HepG2 (cell line): ENCODE measurements at regions not wholly inside any gene's neighbourhood (a gene's known extent, or its start where the extent isn't known, plus 50 kb on each side); places are given as distances from the start of the nearest gene placed in this dataset.

Source experiments
- ATAC-seq: fragments of 200-7000 bp; cut with Tn5 transposase; 3 replicates; pipeline ENCODE4 v1.9.1; 2020; ENCODE audit warnings: mild to moderate bottlenecking, moderate library complexity
- BruUV-seq: library from RNA; stranded (reverse); fragments of 400-500 nt; replicated peaks from 2 replicates; lab custom pipeline; 2021; lab: Mats Ljungman, UMichigan
- CTCF ChIA-PET: fragments of 300-600 bp; formaldehyde crosslinking; extraction: SDS; loops from one replicate; lab custom pipeline; 2021; ENCODE audit warnings: low total read pairs, inconsistent platforms, low intra/inter-chr PET ratio; lab: Yijun Ruan, JAX
- POLR2A ChIA-PET: fragments of 350-600 bp; sonication (Branson Sonifier 250); formaldehyde crosslinking; loops from one replicate; lab custom pipeline; 2020; ENCODE audit warnings: antibody characterized with exemption, inconsistent platforms; lab: Yijun Ruan, JAX
- DNase-seq: peaks from one replicate; pipeline ENCODE4 v3.0.0-alpha.2; 2015; ENCODE audit warnings: low spot score
- FAIRE-seq: peaks from 3 replicates; lab custom pipeline; 2011; peaks lifted over from hg19 to GRCh38; lab: Jason Lieb, UNC
- H2AFZ ChIP-seq: one replicate; pipeline ENCODE4 v1.6.1; 2011; ENCODE audit warnings: low read length, inconsistent platforms
- H3K27ac ChIP-seq: fragments of 300-600 bp; 3 replicates; pipeline ENCODE4 v1.8.0; 2011; ENCODE audit warnings: mixed run types, mild to moderate bottlenecking, mixed read lengths, low read length, inconsistent platforms; ENCODE audit not compliant: insufficient read depth; ENCODE audit errors: extremely low read length
- H3K27me3 ChIP-seq, 2 experiments: fragments of 200-600 bp in 1 of 2; 2 replicates in 1 of 2; 3 replicates in 1 of 2; pipeline versions ENCODE4 v1.6.0 to v1.8.0; 2011; ENCODE audit warnings: low read length in 2 of 2, mild to moderate bottlenecking in 2 of 2, moderate library complexity in 2 of 2, inconsistent platforms in 1 of 2; ENCODE audit not compliant: insufficient read depth in 2 of 2, control insufficient read depth in 1 of 2
- H3K36me3 ChIP-seq, 2 experiments: fragments of 200-600 bp in 1 of 2; replicated peaks in 1 of 2; 2 replicates in 1 of 2; 3 replicates in 1 of 2; pipeline versions ENCODE4 v1.5.1 to v1.8.0; 2011; ENCODE audit warnings: low read length in 2 of 2, inconsistent platforms in 1 of 2; ENCODE audit not compliant: insufficient read depth in 2 of 2, control insufficient read depth in 1 of 2
- H3K4me1 ChIP-seq: 2 replicates; pipeline ENCODE4 v1.5.1; 2012; ENCODE audit warnings: low read length, inconsistent platforms; ENCODE audit not compliant: insufficient read depth
- H3K4me2 ChIP-seq: 2 replicates; pipeline ENCODE4 v1.6.0; 2011; ENCODE audit warnings: low read depth, low read length, inconsistent platforms
- H3K4me3 ChIP-seq, 3 experiments: fragments of 200-600 bp in 1 of 3; sonication (generic), shearing (Covaris generic) in 1 of 3; replicated peaks in 1 of 3; 2 replicates each; pipeline ENCODE4 v1.5.1; 2011 to 2016; ENCODE audit warnings: low read length in 3 of 3, inconsistent platforms in 2 of 3, low read depth in 2 of 3, mild to moderate bottlenecking in 2 of 3, control low read depth in 1 of 3, mixed read lengths in 1 of 3; ENCODE audit not compliant: insufficient read depth in 1 of 3
- H3K79me2 ChIP-seq: one replicate; pipeline ENCODE4 v1.6.1; 2011; ENCODE audit warnings: low read length, inconsistent platforms; ENCODE audit not compliant: insufficient read depth
- H3K9ac ChIP-seq: 2 replicates; pipeline ENCODE4 v1.6.0; 2011; ENCODE audit warnings: mild to moderate bottlenecking, low read depth, low read length, inconsistent platforms; ENCODE audit not compliant: insufficient read depth
- H3K9me3 ChIP-seq: 2 replicates; pipeline ENCODE4 v1.5.1; 2012; ENCODE audit warnings: mild to moderate bottlenecking, low read length
- H4K20me1 ChIP-seq: 2 replicates; pipeline ENCODE4 v1.6.0; 2011; ENCODE audit warnings: inconsistent platforms, mild to moderate bottlenecking, low read length, moderate library complexity; ENCODE audit not compliant: insufficient read depth
- CAMTA2 ChIP-seq: sonication (generic); formaldehyde crosslinking; IDR thresholded peaks from 2 replicates; pipeline ENCODE4 v1.4.0; 2020; ENCODE audit warnings: mild to moderate bottlenecking, missing genetic modification reagents, borderline replicate concordance
- FOSL2 ChIP-seq: sonication (generic); formaldehyde crosslinking; IDR thresholded peaks from 2 replicates; pipeline ENCODE4 v1.4.0; 2020; ENCODE audit warnings: missing genetic modification reagents
- FOXK1 ChIP-seq: sonication (generic); formaldehyde crosslinking; IDR thresholded peaks from 2 replicates; pipeline ENCODE4 v1.4.0; 2020; ENCODE audit warnings: low read depth, missing genetic modification reagents, borderline replicate concordance
- GABPA ChIP-seq, 2 experiments: IDR thresholded peaks; 2 replicates each; pipeline ENCODE4 v1.6.1; 2011 to 2016; ENCODE audit warnings: low read depth in 2 of 2, low read length in 1 of 2, missing biosample characterization in 1 of 2, missing genetic modification characterization in 1 of 2
- IRX3 ChIP-seq: sonication (generic); formaldehyde crosslinking; IDR thresholded peaks from 2 replicates; pipeline ENCODE4 v1.8.1; 2023; ENCODE audit warnings: mild to moderate bottlenecking, low read depth, missing genetic modification reagents, borderline replicate concordance
- KDM2A ChIP-seq: sonication (generic); formaldehyde crosslinking; IDR thresholded peaks from 2 replicates; pipeline ENCODE4 v1.4.0; 2020; ENCODE audit warnings: low read depth, missing genetic modification reagents, borderline replicate concordance
- LRRFIP1 ChIP-seq: sonication (generic); formaldehyde crosslinking; conservative IDR thresholded peaks from 2 replicates; pipeline ENCODE4 v1.4.0; 2020; ENCODE audit warnings: missing genetic modification reagents
- MIER2 ChIP-seq: IDR thresholded peaks from 2 replicates; pipeline ENCODE4 v1.6.1; 2016; ENCODE audit warnings: missing biosample characterization, missing genetic modification reagents
- MYPOP ChIP-seq: sonication (generic); formaldehyde crosslinking; IDR thresholded peaks from 2 replicates; pipeline ENCODE4 v1.8.1; 2023; ENCODE audit warnings: mild to moderate bottlenecking, moderate library complexity, missing genetic modification reagents
- MZF1 ChIP-seq: sonication (generic); formaldehyde crosslinking; IDR thresholded peaks from 2 replicates; pipeline ENCODE4 v1.8.1; 2023; ENCODE audit warnings: mild to moderate bottlenecking, missing genetic modification reagents, borderline replicate concordance
- NFIC ChIP-seq: IDR thresholded peaks from 2 replicates; pipeline ENCODE4 v1.6.1; 2012; ENCODE audit warnings: mild to moderate bottlenecking, low read length, inconsistent platforms
- SOX6 ChIP-seq, 2 experiments: fragments of 450-650 bp in 1 of 2; sonication (generic) in 1 of 2; formaldehyde crosslinking in 1 of 2; IDR thresholded peaks; 2 replicates each; pipeline versions ENCODE4 v1.4.0 to v1.6.1; 2017 to 2020; ENCODE audit warnings: antibody characterized with exemption in 1 of 2, mild to moderate bottlenecking in 1 of 2, missing genetic modification reagents in 1 of 2
- ZNF451 ChIP-seq: sonication (generic); formaldehyde crosslinking; IDR thresholded peaks from 2 replicates; pipeline ENCODE4 v1.5.0; 2020; ENCODE audit warnings: mild to moderate bottlenecking, missing genetic modification reagents
- ZNF576 ChIP-seq: sonication (generic); formaldehyde crosslinking; IDR thresholded peaks from 2 replicates; pipeline ENCODE4 v1.4.0; 2020; ENCODE audit warnings: mild to moderate bottlenecking, missing genetic modification reagents
- ZNF629 ChIP-seq: sonication (generic); formaldehyde crosslinking; conservative IDR thresholded peaks from 2 replicates; pipeline ENCODE4 v1.5.0; 2020; ENCODE audit warnings: missing genetic modification reagents
- ZNF709 ChIP-seq: sonication (generic); formaldehyde crosslinking; IDR thresholded peaks from 2 replicates; pipeline ENCODE4 v1.5.0; 2020; ENCODE audit warnings: mild to moderate bottlenecking, missing genetic modification reagents
- ZNF713 ChIP-seq: sonication (generic); formaldehyde crosslinking; IDR thresholded peaks from 2 replicates; pipeline ENCODE4 v1.4.0; 2020; ENCODE audit warnings: mild to moderate bottlenecking, missing genetic modification reagents
- ZNF720 ChIP-seq: sonication (generic); formaldehyde crosslinking; IDR thresholded peaks from 2 replicates; pipeline ENCODE4 v1.4.0; 2020; ENCODE audit warnings: missing genetic modification reagents
- ZNF883 ChIP-seq: sonication (generic); formaldehyde crosslinking; IDR thresholded peaks from 2 replicates; pipeline ENCODE4 v1.5.1; 2020; ENCODE audit warnings: mild to moderate bottlenecking, missing genetic modification reagents; ENCODE audit errors: not compliant biosample characterization
- ZNF891 ChIP-seq: sonication (generic); formaldehyde crosslinking; IDR thresholded peaks from 2 replicates; pipeline ENCODE4 v1.5.0; 2020; ENCODE audit warnings: mild to moderate bottlenecking, missing genetic modification reagents
- WGBS: methylation state at CpG from one replicate; pipeline ENCODE4 v1.1.6; 2017; ENCODE audit warnings: low lambda C conversion rate; 5-methylcytosine and 5-hydroxymethylcytosine counted together
- in situ Hi-C: cut with HindIII; loops from 2 replicates; pipeline ENCODE4 v1.10.0; 2017; ENCODE audit warnings: low pct_unique_long_range_greater_than_20kb; ENCODE audit not compliant: extremely low pct_ligation_motif_present
- intact Hi-C: fragments of 100-400 bp; cut with micrococcal nuclease; formaldehyde crosslinking; loops from one replicate; pipeline ENCODE4 v1.10.0; 2022; ENCODE audit not compliant: unreplicated experiment

GRCh38 chr1:69076631-69077030 is 491.1 kb upstream of the LRRC7 start (continued):
- TF ChIP-seq CAMTA2 (CRISPR knock-in tag) (no peak), ZNF891 (CRISPR knock-in tag) (no peak)

- WGBS: 0% methylated on average over 1 of the region's 1 CpG
- in situ Hi-C loops: no loop called here
- Histone ChIP-seq H3K4me1 (no peaks in the 10 kb centered on the region), H3K27me3 (no peaks in the 10 kb centered on the region), H3K36me3 (no peaks in the 10 kb centered on the region), H4K20me1 (no peaks in the 10 kb centered on the region), H3K27ac (no peak overlapping the region), H3K4me2 (no peak overlapping the region), H3K9me3 (peaks cover 77% of the 10 kb centered on the region), H3K79me2 (no peaks in the 10 kb centered on the region), H3K4me3 (no peak overlapping the region), H2AFZ (no peak overlapping the region), H3K9ac (no peak overlapping the region)
- no TSS peak for BruUV-seq
- POLR2A ChIA-PET: no interaction called here
- CTCF ChIA-PET: no interaction called here
- no peak for ATAC-seq
- DNase-seq: no peak
- no peak for FAIRE-seq
- intact Hi-C loops: no loop called here
- TF ChIP-seq ZNF709 (CRISPR knock-in tag) (no peak), ZNF629 (CRISPR knock-in tag) (no peak), SOX6 (IDR thresholded peaks at IDR 0.05) (no peak), SOX6 (CRISPR knock-in tag; IDR thresholded peaks at IDR 0.05) (no peak), ZNF451 (no peak), ZNF713 (CRISPR knock-in tag) (no peak), IRX3 (CRISPR knock-in tag) (no peak), MYPOP (CRISPR knock-in tag) (no peak), MIER2 (CRISPR knock-in tag) (no peak), KDM2A (CRISPR knock-in tag) (no peak), ZNF576 (CRISPR knock-in tag) (no peak), GABPA (IDR thresholded peaks at IDR 0.05; ENCODE audit: low read depth, low read length) (no peak), GABPA (CRISPR knock-in tag; IDR thresholded peaks at IDR 0.05; ENCODE audit: low read depth) (no peak), FOSL2 (CRISPR knock-in tag) (no peak), FOXK1 (CRISPR knock-in tag) (no peak), MZF1 (CRISPR knock-in tag) (no peak), ZNF720 (CRISPR knock-in tag) (no peak), LRRFIP1 (CRISPR knock-in tag) (no peak), NFIC (no peak), ZNF883 (no peak)
Observed at GRCh38 chr1:69077198-69077597, 490.5 kb upstream of the LRRC7 start.
